ENCODE measurements at regions not wholly inside any gene's neighbourhood (a gene's known extent, or its start where the extent isn't known, plus 50 kb on each side); places are given as distances from the start of the nearest gene placed in this dataset.
A peak's percentile ranks its signal among the peaks of the same experiment; 100 is the strongest.
"Not testable (repeated sequence)": the region's sequence is repeated elsewhere in the genome, so short reads cannot be mapped to it uniquely, and the experiment has no call there.

DNA sequence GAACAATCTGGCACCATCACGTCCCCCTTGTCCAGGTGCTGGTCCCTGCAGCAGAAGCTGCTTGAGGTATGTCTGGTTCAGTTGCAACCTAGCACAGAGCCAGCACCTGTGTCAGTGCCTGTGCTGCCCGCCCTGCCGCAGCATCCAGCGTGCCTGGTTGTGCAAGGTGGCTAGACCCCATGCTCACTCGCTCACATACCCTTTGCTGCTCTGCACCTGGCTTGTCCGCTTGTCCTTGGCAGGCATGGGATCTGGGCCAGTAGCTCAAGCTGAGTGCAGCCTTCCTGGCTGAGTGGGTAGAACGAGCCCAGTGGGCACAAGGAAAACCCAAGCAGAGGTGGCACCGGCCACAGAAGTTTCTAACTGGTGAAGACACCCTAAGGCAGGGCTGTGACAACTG, 314.6 kb upstream of the KYNU start:
- Histone ChIP-seq H3K27ac (ENCODE audit: low read depth, low read length, poor library complexity, severe bottlenecking) (no peak overlapping the region), H3K4me1 (ENCODE audit: insufficient read depth, low read length, poor library complexity, severe bottlenecking) (peaks cover 24% of the 10 kb centered on the region), H3K36me3 (ENCODE audit: insufficient read depth, low read length, poor library complexity, severe bottlenecking) (no peaks in the 10 kb centered on the region), H3K9me3 (ENCODE audit: low read depth, low read length, poor library complexity, severe bottlenecking) (no peaks in the 10 kb centered on the region), H3K27me3 (replicated peaks; ENCODE audit: insufficient read depth, low read depth, low read length, poor library complexity) (no peaks in the 10 kb centered on the region), H3K4me3 (ENCODE audit: low read depth, low read length, poor library complexity, severe bottlenecking) (no peak overlapping the region)
- no TSS peak for BruUV-seq (replicated peaks)
- TF ChIP-seq, protein P1, sequence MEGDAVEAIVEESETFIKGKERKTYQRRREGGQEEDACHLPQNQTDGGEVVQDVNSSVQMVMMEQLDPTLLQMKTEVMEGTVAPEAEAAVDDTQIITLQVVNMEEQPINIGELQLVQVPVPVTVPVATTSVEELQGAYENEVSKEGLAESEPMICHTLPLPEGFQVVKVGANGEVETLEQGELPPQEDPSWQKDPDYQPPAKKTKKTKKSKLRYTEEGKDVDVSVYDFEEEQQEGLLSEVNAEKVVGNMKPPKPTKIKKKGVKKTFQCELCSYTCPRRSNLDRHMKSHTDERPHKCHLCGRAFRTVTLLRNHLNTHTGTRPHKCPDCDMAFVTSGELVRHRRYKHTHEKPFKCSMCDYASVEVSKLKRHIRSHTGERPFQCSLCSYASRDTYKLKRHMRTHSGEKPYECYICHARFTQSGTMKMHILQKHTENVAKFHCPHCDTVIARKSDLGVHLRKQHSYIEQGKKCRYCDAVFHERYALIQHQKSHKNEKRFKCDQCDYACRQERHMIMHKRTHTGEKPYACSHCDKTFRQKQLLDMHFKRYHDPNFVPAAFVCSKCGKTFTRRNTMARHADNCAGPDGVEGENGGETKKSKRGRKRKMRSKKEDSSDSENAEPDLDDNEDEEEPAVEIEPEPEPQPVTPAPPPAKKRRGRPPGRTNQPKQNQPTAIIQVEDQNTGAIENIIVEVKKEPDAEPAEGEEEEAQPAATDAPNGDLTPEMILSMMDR (conservative IDR thresholded peaks at IDR 0.05; ENCODE audit: low read depth, low read length), result no peak
- ChIA-PET CTCF (no interaction called here), POLR2A (ENCODE audit: low non-redundant PET) (no interaction called here)
- intact Hi-C loops (cut with micrococcal nuclease; ENCODE audit: unreplicated experiment), result no loop called here
- no peak for DNase-seq (ENCODE audit: low spot score)

DNA sequence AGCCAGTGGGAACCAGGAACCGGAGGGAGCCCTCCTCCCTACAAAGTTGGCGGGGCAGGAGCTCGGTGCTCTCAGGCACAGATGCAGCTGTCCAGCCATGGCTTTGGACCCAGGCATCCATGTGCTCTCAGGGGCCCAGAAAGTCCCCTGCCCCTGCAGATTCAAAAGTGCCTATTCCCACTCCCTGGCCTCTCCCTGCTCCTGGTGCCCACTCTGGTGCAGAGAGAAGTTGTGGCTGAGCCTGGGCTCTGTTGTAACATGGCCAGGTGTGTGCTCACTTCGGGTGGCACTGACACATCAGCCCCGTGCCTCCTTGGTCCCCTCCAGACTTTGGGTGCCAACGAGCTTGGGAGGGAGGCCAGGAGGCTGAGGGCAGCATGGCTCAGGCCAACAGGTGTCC, 315.8 kb upstream of the KYNU start:
- intact Hi-C loops (cut with micrococcal nuclease; ENCODE audit: unreplicated experiment), result no loop called here
- ChIA-PET POLR2A (ENCODE audit: low non-redundant PET) (no interaction called here), CTCF (no interaction called here)
- DNase-seq (ENCODE audit: low spot score), result no peak
- H3K4me3 ChIP-seq (ENCODE audit: low read depth, low read length, poor library complexity, severe bottlenecking), result no peak overlapping the region
- BruUV-seq (replicated peaks), result no TSS peak
- no peaks in the 10 kb centered on the region for H3K36me3 ChIP-seq (ENCODE audit: insufficient read depth, low read length, poor library complexity, severe bottlenecking)
- H3K9me3 ChIP-seq (ENCODE audit: low read depth, low read length, poor library complexity, severe bottlenecking), result no peaks in the 10 kb centered on the region
- no peaks in the 10 kb centered on the region for H3K27me3 ChIP-seq (replicated peaks; ENCODE audit: insufficient read depth, low read depth, low read length, poor library complexity)
- no peak for TF ChIP-seq EZH2 (IDR thresholded peaks at IDR 0.05; ENCODE audit: borderline replicate concordance, low read depth, low read length, poor library complexity, severe bottlenecking)
- TF ChIP-seq, protein P1 (conservative IDR thresholded peaks at IDR 0.05; ENCODE audit: low read depth, low read length), result no peak
- H3K4me1 ChIP-seq (ENCODE audit: insufficient read depth, low read length, poor library complexity, severe bottlenecking), result peaks cover 28% of the 10 kb centered on the region
- H3K27ac ChIP-seq (ENCODE audit: low read depth, low read length, poor library complexity, severe bottlenecking), result no peak overlapping the region

DNA sequence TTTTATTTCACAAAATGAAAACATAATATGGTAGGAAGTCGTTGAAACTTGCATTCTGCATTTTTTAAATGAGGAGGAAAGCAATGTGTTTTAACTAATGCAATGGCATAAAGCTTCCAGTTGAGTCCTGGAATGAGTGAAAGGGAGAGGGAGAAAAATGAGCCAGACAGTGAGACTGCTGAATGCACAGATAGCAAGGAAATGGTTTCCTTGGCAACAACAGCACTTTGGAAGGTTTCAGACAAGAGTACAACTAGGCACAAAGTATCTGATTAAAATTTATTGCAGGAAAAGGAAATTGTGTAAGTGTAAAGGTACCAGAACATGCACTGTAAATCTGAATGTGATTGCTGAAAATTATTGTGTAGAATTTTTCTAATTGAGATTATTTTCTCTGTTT, 320.1 kb upstream of the KYNU start:
- intact Hi-C loops (cut with micrococcal nuclease; ENCODE audit: unreplicated experiment), result no loop called here
- POLR2A ChIA-PET (ENCODE audit: low non-redundant PET), result interaction anchor here (0.5 to 0.6 kb wide), 2 partner anchors 372 to 915 kb away, joined by 3 read pairs; no protein-coding TSS in a partner anchor

DNA sequence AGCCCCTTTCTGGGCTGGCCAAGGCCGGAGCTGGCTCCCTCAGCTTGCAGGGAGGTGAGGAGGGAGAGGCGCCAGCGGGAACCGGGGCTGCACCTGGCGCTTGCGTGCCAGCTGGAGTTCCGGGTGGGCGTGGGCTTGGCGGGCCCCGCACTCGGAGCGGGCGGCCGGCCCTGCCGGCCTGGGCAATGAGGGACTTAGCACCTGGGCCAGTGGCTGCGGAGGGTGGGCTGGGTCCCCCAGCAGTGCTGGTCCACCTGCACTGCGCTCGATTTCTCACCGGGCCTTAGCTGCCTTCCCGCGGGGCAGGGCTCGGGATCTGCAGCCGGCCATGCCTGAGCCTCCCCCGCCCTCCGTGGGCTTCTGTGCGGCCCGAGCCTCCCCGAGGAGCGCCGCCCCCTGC, 331.5 kb upstream of the KYNU start:
- intact Hi-C loops (cut with micrococcal nuclease; ENCODE audit: unreplicated experiment); DNase-seq (ENCODE audit: low spot score); CTCF ChIA-PET; H3K27ac ChIP-seq (ENCODE audit: low read depth, low read length, poor library complexity, severe bottlenecking); H3K27me3 ChIP-seq (replicated peaks; ENCODE audit: insufficient read depth, low read depth, low read length, poor library complexity); POLR2A ChIA-PET (ENCODE audit: low non-redundant PET); BruUV-seq (replicated peaks); H3K4me3 ChIP-seq (ENCODE audit: low read depth, low read length, poor library complexity, severe bottlenecking): not testable (repeated sequence)
- H3K36me3 ChIP-seq (ENCODE audit: insufficient read depth, low read length, poor library complexity, severe bottlenecking), result peaks cover 31% of the 10 kb centered on the region
- H3K4me1 ChIP-seq (ENCODE audit: insufficient read depth, low read length, poor library complexity, severe bottlenecking), result peaks cover 41% of the 10 kb centered on the region
- H3K9me3 ChIP-seq (ENCODE audit: low read depth, low read length, poor library complexity, severe bottlenecking), result peaks cover 48% of the 10 kb centered on the region

More for the DNA sequence above, 320.1 kb upstream of the KYNU start:
- Histone ChIP-seq H3K36me3 (ENCODE audit: insufficient read depth, low read length, poor library complexity, severe bottlenecking) (peaks cover 4% of the 10 kb centered on the region), H3K27ac (ENCODE audit: low read depth, low read length, poor library complexity, severe bottlenecking) (peak overlapping the region; percentile 91), H3K4me1 (ENCODE audit: insufficient read depth, low read length, poor library complexity, severe bottlenecking) (peaks cover 30% of the 10 kb centered on the region), H3K9me3 (ENCODE audit: low read depth, low read length, poor library complexity, severe bottlenecking) (peaks cover 10% of the 10 kb centered on the region), H3K27me3 (replicated peaks; ENCODE audit: insufficient read depth, low read depth, low read length, poor library complexity) (no peaks in the 10 kb centered on the region), H3K4me3 (ENCODE audit: low read depth, low read length, poor library complexity, severe bottlenecking) (peak overlapping the region; percentile 7)
- TF ChIP-seq, protein P1 (conservative IDR thresholded peaks at IDR 0.05; ENCODE audit: low read depth, low read length), result no peak
- no peak for TF ChIP-seq EZH2 (IDR thresholded peaks at IDR 0.05; ENCODE audit: borderline replicate concordance, low read depth, low read length, poor library complexity, severe bottlenecking)
- peak; percentile 93 for DNase-seq (ENCODE audit: low spot score)
- no TSS peak for BruUV-seq (replicated peaks)
- CTCF ChIA-PET, result no interaction called here
